Endometrial microvascular endothelial cells (primary cell): ENCODE measurements at regions not wholly inside any gene's neighbourhood (a gene's known extent, or its start where the extent isn't known, plus 50 kb on each side); places are given as distances from the start of the nearest gene placed in this dataset.
"Not testable (repeated sequence)": the region's sequence is repeated elsewhere in the genome, so short reads cannot be mapped to it uniquely, and the experiment has no call there.

ENCODE experiments used
- in situ Hi-C: cut with HindIII; loops from 2 replicates; pipeline ENCODE4 v1.10.0; 2017; ENCODE audit warnings: low sequenced_read_pairs, low pct_unique_long_range_greater_than_20kb; ENCODE audit errors: inconsistent ontology term

DNA sequence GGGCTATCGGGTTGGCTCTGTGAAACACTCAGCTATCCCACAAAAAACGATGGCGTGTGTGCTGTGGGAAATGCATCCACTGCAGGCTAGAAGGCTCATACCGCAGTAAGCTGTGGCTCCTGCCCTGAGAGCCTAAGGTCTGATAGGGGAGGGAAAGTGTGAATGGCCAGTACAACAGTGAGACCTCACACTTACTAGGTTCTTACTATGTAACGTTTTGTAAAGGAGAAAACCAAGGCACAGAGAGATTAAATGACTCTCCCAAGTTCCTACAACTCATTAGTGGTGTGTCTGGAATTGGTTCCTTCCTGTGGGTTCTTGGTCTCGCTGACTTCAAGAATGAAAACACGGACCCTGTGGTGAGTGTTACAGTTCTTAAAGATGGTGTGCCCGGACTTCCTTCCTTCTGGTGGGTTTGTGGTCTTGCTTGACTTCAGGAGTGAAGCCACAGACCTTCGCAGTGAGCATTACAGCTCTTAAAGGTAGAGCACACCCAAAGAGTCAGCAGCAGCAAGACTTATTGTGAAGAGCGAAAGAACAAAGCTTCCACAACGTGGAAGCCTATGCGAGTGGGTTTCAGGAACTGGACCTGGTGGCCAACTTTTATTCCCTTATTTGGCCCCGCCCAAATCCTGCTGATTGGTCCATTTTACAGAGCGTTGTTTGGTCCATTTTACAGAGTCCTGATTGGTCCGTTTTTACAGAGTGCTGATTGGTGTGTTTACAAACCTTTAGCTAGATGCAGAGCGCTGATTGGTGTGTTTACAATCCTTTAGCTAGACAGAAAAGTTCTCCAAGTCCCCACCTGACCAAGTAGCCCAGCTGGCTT lies 161.7 kb downstream of the POLR2M start:
- in situ Hi-C loops, result loop anchor here (10.0 kb wide), 1 partner anchor 207 kb away; no protein-coding TSS in a partner anchor

DNA sequence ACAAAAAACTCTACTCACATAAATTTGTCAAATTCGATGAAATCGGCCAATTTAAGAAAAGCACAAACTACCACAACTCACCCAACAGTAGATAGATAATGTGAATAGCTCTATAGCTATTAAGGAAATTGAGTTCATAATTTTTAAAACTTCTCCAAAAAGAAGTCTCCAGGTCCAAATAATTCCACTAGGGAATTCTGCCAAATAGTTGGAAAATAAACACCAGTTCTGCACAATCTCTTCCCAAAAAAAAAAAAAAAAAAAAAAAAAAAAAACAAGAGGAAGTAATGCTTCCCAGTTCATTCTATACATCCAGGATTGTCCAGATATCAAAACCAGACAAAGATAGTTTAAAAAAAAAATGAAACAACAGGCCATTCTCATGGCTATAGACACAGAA lies 164.2 kb downstream of the POLR2M start:
- in situ Hi-C loops, result no loop called here

DNA sequence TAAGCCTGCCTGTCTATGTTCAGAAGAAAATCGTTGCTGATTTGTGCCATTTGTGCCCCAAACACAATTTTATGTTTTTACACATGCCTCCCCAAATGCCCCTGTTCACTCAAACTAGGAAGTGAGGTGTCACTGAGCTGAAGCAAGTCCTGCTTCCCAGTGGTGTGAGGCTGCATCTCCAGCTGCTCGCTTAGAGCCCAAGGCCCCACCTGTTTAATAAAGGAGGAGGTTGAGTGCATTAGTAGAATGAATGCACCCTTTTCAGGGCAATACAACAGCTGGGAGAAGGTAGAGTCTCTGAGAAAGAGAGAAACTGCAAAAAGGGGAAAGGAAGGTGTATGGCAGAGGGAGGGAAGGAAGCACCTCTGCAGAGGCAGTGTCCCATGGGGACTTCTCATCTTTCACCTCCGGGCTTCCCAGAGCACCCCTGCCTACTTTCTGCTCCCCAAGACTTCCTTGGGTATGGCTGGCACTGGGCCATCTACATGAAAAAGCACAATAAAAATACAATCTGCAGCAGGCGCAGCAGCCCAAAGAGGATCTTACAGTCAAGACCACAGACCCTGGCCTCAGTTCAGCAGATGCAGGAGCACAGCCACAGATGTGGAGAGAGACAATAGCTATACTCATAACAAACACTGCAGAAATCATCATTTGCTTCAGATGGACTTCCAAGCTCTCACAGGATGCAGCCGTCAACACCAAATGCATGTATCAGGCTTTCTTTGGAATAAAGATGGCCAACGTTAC lies 165.9 kb downstream of the POLR2M start:
- in situ Hi-C loops, result no loop called here

DNA sequence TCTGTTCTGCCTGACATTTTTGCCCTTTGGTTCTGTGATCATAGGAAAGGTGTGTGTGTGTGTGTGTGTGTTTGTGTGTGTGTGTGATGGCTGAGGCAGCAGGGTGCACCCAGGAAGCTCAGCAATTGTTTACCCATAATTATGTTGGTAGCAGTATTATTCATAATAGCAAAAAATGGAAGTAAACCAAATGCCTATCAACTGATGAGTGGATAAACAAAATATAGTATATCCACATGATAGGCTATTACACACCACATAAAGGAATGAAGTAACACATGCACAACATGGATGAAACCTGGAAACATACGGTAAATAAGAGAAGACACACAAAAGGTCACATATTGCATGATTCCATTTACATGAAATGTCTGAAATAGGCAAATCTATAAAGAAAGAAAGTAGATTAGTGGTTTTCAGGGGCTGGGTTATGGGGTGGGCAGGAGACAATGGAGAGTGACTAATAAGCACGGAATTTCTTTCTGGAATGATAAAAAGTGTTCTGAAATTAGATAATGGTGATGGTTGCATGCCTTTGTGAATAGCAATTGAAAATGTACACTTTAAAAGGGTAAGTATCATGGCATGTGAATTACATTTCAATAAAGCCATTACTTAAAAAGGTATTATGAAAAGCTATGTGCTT lies 167.2 kb downstream of the POLR2M start:
- in situ Hi-C loops, result no loop called here

DNA sequence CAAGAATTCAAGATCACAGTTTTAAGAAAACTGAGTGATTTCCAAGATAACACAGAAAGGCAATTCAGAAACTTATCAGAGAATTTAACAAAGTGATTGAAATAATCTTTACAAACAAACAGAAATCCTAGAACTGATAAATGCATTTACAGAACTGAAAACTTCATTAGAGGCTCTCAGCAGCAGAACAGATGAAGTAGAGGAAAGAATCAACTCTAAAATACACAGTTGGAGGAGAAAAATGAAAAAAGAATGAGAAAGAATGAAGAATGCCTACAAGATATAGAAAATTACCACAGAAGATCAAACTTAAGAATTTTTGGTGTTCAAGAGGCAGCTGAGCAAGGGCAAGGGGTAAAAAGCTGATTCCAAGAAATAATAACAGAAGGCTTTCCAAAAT lies 168.8 kb downstream of the POLR2M start:
- in situ Hi-C loops, result no loop called here

DNA sequence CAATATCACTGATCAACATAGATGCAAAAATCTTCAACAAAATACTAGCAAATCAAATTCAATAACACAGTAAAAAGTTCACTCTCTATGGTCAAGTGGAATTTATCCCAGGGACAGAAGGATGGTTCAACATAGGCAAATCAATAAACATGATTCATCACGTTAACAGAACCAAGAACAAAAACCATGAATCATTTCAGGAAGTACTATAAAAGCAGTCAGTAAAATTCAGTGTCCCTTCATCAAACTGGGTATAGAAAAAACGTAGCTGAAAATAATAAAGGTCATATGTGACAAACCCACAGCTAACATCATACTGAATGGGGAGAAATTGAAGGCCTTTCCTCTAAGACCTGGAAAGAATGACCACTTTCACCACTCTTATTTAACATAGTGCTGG lies 172.1 kb downstream of the POLR2M start:
- in situ Hi-C loops, result no loop called here

DNA sequence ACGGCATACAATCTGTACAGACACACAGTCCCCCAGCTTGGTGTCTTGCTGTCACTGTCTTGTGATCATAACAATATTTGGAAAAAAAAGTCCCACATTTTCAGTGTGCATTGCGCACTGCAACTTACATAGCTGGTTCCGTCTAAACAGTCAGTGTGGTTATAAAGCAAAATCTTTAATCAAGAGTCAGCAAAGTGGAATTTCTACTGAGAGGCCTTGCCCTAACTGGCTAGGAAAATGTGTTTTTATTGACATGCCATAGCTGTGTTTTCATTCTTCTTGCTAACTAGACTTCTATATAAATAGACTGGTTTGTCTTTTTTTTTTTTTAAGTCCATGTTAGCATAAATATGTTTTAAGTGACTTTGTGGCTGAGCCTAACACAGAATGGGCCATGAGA lies 174.8 kb downstream of the POLR2M start:
- in situ Hi-C loops, result no loop called here

DNA sequence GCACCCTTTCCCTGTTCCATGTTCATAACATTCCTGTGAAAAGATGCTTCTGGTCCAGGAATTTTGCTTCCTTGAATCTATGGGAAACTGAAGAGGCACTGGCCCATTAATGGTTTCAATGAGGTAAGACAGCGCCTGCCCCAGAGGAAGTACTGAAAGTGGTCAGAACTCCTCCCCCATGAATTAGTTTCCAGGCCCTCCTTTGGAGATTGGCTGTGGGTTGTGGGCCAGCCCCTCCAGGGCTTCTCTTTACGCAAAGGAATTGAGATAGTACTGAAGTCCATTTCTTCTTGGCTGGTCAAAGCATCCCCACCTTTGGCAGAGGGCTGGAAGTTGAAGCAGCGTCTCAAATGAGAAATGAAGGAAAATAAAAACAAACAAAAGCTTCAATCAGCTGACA lies 175.5 kb downstream of the POLR2M start:
- in situ Hi-C loops, result no loop called here

DNA sequence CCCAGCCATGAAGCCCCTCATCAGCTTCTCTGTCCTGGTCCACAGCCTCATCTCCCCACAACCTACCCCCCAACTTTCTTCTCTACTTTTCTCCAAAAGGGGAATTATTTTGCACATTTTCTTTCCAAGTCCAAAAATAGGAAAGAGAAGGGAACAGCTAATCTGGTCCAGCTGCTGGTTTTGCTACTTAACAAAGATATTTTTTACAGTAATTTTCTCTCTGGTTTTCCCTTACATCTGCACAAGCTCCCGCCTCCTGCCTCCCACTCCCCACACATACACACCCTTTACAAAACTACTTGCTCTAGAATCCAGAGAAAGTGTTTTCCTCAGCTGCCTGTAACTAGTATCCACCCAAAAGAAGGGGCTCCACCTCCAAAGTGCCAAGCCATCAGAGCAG lies 177.2 kb downstream of the POLR2M start:
- in situ Hi-C loops, result no loop called here

DNA sequence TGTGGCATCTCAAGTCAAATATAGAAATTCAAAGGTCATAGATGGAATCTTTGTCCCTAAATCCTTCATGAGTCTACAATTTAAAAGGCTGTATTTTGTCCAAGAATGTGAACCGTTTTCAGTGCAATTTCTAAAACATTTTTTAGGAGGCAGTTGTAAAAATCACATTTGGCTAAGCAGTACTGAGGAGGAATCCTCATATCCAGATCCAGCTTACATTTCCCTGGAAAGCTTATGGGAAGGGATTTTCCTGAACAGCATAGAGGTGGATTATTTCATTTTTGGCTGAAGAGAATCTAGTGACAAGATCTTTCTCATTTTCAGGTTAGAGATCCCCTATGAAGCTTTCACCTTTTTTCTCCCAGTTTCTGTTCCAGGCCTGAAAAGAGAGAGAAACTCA lies 178.4 kb downstream of the POLR2M start:
- in situ Hi-C loops, result no loop called here

DNA sequence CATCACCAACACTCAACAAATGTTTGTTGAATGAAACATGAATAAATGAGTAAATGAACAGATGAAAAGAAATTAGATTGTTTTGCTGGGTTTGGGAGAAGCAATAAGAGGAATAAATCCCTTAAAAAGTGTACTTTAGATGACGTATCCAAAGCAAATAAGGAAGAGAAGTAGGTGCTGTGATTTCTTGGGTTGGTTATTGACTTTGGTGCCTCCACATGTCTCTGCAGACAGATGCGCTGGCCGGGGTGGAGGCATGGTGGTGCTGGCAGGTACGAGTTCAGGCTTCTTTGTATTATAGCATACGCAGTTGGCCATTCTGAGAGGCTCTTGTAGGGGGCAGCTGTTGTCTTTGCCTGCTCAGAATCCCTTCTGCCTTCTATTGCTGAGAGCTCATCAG lies 178.9 kb downstream of the POLR2M start:
- in situ Hi-C loops, result no loop called here

DNA sequence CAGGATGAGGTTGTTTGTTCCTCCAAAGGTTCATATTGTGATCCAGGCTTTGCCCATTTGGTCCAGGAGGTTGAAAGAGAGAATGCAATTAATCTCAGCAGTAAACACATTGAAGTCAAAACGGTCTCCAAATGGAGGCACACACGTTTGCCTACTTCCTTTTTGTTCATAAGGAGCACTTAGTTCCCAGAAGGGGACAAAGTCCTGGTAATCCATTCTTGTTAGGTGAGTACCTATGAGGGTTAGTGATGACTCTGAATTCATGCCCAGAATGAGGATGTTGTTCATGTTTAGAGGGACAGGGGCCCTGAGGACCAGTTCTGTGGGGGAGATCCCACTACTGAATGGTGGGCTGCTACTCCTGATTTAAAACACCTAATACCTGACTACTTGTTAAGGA lies 177.7 kb downstream of the ALDH1A2 start:
- in situ Hi-C loops, result no loop called here

DNA sequence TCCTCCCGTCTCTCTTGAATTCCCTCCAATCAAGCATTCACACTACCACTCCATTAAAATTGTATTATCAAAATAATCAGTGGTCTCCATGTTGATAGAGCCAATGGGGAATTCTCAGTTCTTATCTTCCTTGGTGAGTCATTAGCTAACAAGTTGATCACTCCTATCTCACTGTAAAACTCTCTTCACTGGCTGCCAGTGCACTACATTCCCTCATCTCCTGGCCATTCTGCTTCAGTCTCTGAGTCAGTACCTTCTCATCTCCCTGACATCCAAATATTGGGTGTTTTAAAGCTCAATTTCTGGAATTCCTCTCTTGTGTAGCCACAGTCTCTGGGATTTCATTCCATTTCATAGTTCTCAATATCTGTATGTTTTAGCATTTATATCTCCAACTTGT lies 175.2 kb downstream of the ALDH1A2 start:
- in situ Hi-C loops, result no loop called here

DNA sequence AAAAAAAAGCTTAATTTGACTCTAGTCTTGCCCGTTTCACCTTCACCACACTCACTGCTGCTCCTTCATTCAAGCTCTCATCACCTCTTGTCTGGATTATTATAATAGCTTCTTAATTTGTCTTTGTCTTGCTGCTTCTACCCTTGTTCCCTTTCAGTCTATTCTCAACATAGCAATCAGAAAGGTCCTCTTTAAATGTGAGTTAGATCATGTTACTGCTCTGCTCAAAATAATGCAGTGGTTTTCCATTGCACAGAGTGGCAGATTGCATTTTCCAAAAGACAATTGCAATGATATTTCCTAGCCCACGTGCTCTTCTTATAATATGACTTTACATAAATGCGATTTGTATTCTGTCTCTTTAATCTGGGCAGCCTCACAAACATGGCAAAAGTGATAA lies 174.6 kb downstream of the ALDH1A2 start:
- in situ Hi-C loops, result no loop called here

DNA sequence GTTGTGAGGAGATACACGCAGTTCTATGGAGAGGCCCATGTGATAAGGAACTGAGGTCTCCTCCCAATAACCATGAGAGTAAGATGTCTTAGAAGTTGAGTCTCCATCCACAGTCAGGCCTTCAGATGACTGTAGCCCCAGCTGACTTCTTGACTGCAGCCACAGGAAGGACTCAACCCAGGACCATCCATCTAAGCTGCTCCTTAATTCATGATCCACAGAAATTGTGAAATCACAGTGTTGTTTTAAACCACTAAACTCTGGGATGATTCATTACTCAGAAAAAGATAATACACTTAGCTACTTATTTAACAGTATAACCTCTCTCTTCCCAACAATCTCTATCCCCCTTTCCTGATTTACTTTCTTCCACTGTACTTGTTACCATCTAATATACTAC lies 173.3 kb downstream of the ALDH1A2 start:
- in situ Hi-C loops, result no loop called here

DNA sequence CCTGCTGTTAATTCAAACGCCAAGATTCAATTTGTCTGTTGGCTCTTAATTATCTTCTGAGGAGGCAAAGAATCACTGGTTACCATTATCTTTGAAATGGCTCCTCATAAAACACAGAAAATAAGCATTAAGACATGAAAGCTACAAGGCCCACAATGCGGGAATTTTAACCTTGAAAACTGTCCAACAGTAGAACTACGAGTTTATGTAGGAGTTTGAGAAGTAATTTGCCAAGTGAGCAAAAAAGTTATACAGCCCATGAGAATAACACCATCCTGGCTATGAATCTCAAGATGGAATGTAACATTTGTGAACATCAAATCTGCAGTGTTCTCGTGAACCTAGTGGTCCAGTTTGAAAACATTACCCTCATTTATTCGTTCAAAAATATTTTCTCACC lies 172.5 kb downstream of the ALDH1A2 start:
- in situ Hi-C loops, result no loop called here

DNA sequence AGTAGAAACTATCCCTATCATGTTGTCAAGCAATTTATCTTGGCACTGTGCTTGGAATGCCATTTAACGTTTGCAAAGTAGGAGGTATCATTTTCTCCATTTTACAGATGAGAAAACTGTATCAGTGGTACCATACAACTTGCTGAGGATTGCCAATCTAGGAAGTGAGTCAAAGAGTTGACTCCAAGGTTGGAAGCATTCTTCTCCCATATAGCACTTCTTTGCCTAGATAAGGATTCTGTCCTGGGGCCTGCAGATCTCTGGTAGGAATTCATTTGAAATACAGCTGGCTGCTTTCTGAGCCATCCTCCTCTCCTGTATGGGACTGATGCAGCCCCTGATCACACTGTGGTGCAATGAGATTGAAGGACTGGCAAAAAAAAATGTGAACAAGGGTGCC lies 170.2 kb downstream of the ALDH1A2 start:
- in situ Hi-C loops, result no loop called here

DNA sequence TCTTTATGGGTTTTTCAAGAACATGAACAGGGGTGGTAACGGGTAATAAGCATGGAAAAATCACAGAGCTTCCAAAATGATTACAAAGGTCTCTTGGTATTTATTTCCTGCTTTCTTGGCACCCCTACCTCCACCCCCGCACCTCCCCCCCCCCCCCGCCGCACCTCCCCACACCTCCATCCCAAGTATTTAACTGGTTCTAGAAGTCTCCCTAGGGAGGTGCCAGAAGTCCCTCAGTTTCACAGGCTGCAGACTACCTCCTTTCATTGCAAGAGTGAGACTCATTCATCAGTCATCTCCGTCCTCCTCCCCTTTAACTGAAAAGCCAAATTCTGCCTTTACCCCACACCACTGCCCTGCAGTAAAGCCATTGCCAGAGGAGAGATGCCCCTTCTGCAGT lies 169.4 kb downstream of the ALDH1A2 start:
- in situ Hi-C loops, result no loop called here

DNA sequence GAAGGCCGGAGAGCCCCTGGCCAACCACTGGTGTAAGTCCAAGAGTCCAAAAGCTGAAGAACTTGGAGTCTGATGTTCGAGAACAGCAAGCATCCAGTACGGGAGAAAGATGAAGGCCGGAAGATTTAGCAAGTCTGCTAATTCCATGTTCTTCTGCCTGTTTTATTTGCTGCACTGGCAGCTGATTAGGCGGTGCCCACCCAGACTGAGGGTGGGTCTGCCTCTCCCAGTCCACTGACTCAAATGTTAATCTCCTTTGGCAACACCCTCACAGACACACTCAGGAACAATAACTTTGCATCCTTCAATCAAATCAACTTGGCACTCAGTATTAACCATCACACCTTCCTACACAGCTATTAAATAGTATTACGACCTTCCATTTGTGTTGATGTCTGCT lies 168.6 kb downstream of the ALDH1A2 start:
- in situ Hi-C loops, result not testable (repeated sequence)

DNA sequence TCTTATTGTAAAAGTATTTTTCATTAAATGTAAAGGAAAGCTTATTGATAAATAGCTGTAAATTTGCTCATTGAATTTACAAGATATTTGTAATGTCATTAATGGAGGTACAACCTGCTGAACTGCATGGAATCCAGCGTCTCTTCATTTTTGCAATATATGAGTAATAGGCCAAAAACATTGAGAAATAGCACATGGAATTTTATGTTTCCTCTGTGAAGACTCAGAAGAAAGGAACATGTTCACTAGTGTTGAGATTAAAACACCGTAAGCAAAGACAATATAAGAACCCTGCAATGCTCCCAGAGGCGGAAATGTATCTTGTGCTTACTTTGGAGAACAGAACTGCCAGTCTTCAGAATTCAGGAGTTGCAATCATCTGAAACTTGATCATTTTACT lies 167.6 kb downstream of the ALDH1A2 start:
- in situ Hi-C loops, result no loop called here
